DOHH2 (cell line): ENCODE measurements at regions not wholly inside any gene's neighbourhood (a gene's known extent, or its start where the extent isn't known, plus 50 kb on each side); places are given as distances from the start of the nearest gene placed in this dataset.

Source experiments
- H3F3A ChIP-seq: fragments of 200-600 bp; sonication (generic), shearing (Covaris generic); 2 replicates; pipeline ENCODE4 v1.6.0; 2016; ENCODE audit warnings: antibody characterized with exemption, mild to moderate bottlenecking; ENCODE audit not compliant: control insufficient read depth, insufficient read depth
- H3K27ac ChIP-seq: fragments of 200-600 bp; sonication (generic); 2 replicates; pipeline ENCODE4 v1.5.1; 2014; ENCODE audit warnings: low read depth, mild to moderate bottlenecking, low read length, moderate library complexity
- H3K27me3 ChIP-seq: fragments of 200-600 bp; sonication (generic); 2 replicates; pipeline ENCODE4 v1.6.1; 2014; ENCODE audit warnings: mild to moderate bottlenecking, low read length, mixed read lengths; ENCODE audit not compliant: control insufficient read depth
- H3K36me3 ChIP-seq: fragments of 200-600 bp; sonication (generic); 2 replicates; pipeline ENCODE4 v1.6.1; 2014; ENCODE audit warnings: mild to moderate bottlenecking, low read length, moderate library complexity, mixed read lengths; ENCODE audit not compliant: control insufficient read depth
- H3K4me1 ChIP-seq: fragments of 200-600 bp; sonication (generic); 2 replicates; pipeline ENCODE4 v1.6.1; 2014; ENCODE audit warnings: mild to moderate bottlenecking, low read length, mixed read lengths; ENCODE audit not compliant: control insufficient read depth
- H3K4me2 ChIP-seq: fragments of 200-600 bp; sonication (generic); 2 replicates; pipeline ENCODE4 v1.6.0; 2014; ENCODE audit warnings: mild to moderate bottlenecking, low read length, moderate library complexity
- H3K4me3 ChIP-seq: fragments of 200-600 bp; sonication (generic); 2 replicates; pipeline ENCODE4 v1.5.1; 2014; ENCODE audit warnings: mild to moderate bottlenecking, low read length, mixed read lengths
- H3K79me2 ChIP-seq: fragments of 200-600 bp; sonication (generic); 2 replicates; pipeline ENCODE4 v1.6.1; 2014; ENCODE audit warnings: mild to moderate bottlenecking, low read length, mixed read lengths; ENCODE audit not compliant: control insufficient read depth
- H3K9me2 ChIP-seq: fragments of 200-600 bp; sonication (generic); replicated peaks from 2 replicates; pipeline ENCODE4 v1.6.1; 2014; ENCODE audit warnings: mild to moderate bottlenecking, low read length, mixed read lengths; ENCODE audit not compliant: control insufficient read depth
- H3K9me3 ChIP-seq: fragments of 200-600 bp; sonication (generic); 2 replicates; pipeline ENCODE4 v1.6.1; 2014; ENCODE audit warnings: antibody characterized with exemption, low read length, mixed read lengths; ENCODE audit not compliant: control insufficient read depth, insufficient read depth
- H4K20me1 ChIP-seq: fragments of 200-600 bp; sonication (generic); 2 replicates; pipeline ENCODE4 v1.6.0; 2014; ENCODE audit warnings: low read depth, mild to moderate bottlenecking, antibody characterized with exemption, low read length, moderate library complexity; ENCODE audit not compliant: control insufficient read depth, insufficient read depth
- CTCF ChIP-seq: fragments of 200-600 bp; sonication (generic); IDR thresholded peaks from one replicate; pipeline ENCODE4 v1.5.1; 2014; ENCODE audit warnings: antibody characterized with exemption, mild to moderate bottlenecking, low read depth, low read length; ENCODE audit not compliant: poor library complexity, severe bottlenecking
- EZH2phosphoT487 ChIP-seq: fragments of 200-600 bp; sonication (generic); IDR thresholded peaks from 2 replicates; pipeline ENCODE4 v1.6.1; 2017; ENCODE audit warnings: borderline replicate concordance, mild to moderate bottlenecking, antibody characterized with exemption, low read length, moderate library complexity, mixed read lengths

GRCh38 chr7:47221826-47222225 lies 360.1 kb downstream of the TNS3 start:
- peaks cover 15% of the 10 kb centered on the region for H3K4me1 ChIP-seq
- no peak overlapping the region for H3K27ac ChIP-seq
- H3K4me3 ChIP-seq: no peak overlapping the region
- no peak overlapping the region for H3K4me2 ChIP-seq
- TF ChIP-seq CTCF (no peak), EZH2phosphoT487 (no peak)
- H3K9me3 ChIP-seq: no peaks in the 10 kb centered on the region
- H3F3A ChIP-seq: no peaks in the 10 kb centered on the region
- H3K9me2 ChIP-seq: no peaks in the 10 kb centered on the region; the same call in 1 of the 2 replicates
- H3K79me2 ChIP-seq: no peaks in the 10 kb centered on the region
- no peaks in the 10 kb centered on the region for H4K20me1 ChIP-seq
- H3K27me3 ChIP-seq: 0 out of 2 replicates have a peak, but pooled peaks cover 5% of the 10 kb centered on the region
- no peaks in the 10 kb centered on the region for H3K36me3 ChIP-seq

- Histone ChIP-seq H3K4me1 (no peaks in the 10 kb centered on the region), H3F3A (no peaks in the 10 kb centered on the region), H3K4me3 (no peak overlapping the region), H3K36me3 (no peaks in the 10 kb centered on the region), H3K27ac (no peak overlapping the region), H3K27me3 (0 out of 2 replicates have a peak, but pooled peaks cover 5% of the 10 kb centered on the region), H3K9me3 (no peaks in the 10 kb centered on the region), H3K4me2 (no peak overlapping the region), H3K79me2 (no peaks in the 10 kb centered on the region), H4K20me1 (no peaks in the 10 kb centered on the region), H3K9me2 (no peaks in the 10 kb centered on the region)
- TF ChIP-seq EZH2phosphoT487: no peak
- no peak for TF ChIP-seq CTCF
These were observed 363.3 kb downstream of the TNS3 start for GRCh38 chr7:47218378-47219176.

- Histone ChIP-seq H3K27ac (no peak overlapping the region), H3K9me3 (no peaks in the 10 kb centered on the region), H3K4me3 (no peak overlapping the region), H3K27me3 (0 out of 2 replicates have a peak, but pooled peaks cover 5% of the 10 kb centered on the region), H3K9me2 (no peaks in the 10 kb centered on the region), H3K79me2 (no peaks in the 10 kb centered on the region), H3K4me2 (no peak overlapping the region), H3F3A (no peaks in the 10 kb centered on the region), H4K20me1 (no peaks in the 10 kb centered on the region), H3K36me3 (no peaks in the 10 kb centered on the region), H3K4me1 (no peaks in the 10 kb centered on the region)
- TF ChIP-seq EZH2phosphoT487 (no peak), CTCF (no peak)
These were observed 364.1 kb downstream of the TNS3 start for GRCh38 chr7:47217570-47218360.
